Stomach (tissue), 8 donors: ENCODE measurements at regions not wholly inside any gene's neighbourhood (a gene's known extent, or its start where the extent isn't known, plus 50 kb on each side); places are given as distances from the start of the nearest gene placed in this dataset.

Source experiments
- DNase-seq, 2 donors: peaks; one replicate each; pipeline versions ENCODE4 v3.0.0 to v3.0.0-alpha.2; 2013 to 2019
- H3K27ac ChIP-seq, 5 donors: fragments of 200-600 bp in 4 of 5; sonication (generic) in 4 of 5; one replicate each; pipeline ENCODE4 v1.5.1; 2013 to 2019; ENCODE audit warnings: mild to moderate bottlenecking in 1 of 5, moderate library complexity in 1 of 5
- H3K27me3 ChIP-seq, 3 donors: fragments of 200-600 bp; sonication (generic); one replicate each; pipeline ENCODE4 v1.5.1; 2017 to 2019; ENCODE audit warnings: mixed run types in 1 of 3
- H3K36me3 ChIP-seq, 4 donors: fragments of 200-600 bp; sonication (generic); 1 replicate in 3 of 4; 2 replicates in 1 of 4; pipeline ENCODE4 v1.5.1; 2016 to 2019
- H3K4me1 ChIP-seq, 4 donors: fragments of 200-600 bp; sonication (generic); one replicate each; pipeline ENCODE4 v1.5.1; 2016 to 2019
- H3K4me3 ChIP-seq, 4 donors: fragments of 200-600 bp; sonication (generic) in 3 of 4; one replicate each; pipeline ENCODE4 v1.5.1; 2016 to 2019; ENCODE audit warnings: mild to moderate bottlenecking in 1 of 4
- H3K9me3 ChIP-seq, 4 donors: fragments of 200-600 bp; sonication (generic); one replicate each; pipeline ENCODE4 v1.5.1; 2016 to 2019
- CTCF ChIP-seq, 7 experiments: fragments of 450-650 bp in 4 of 7; fragments of 200-600 bp in 3 of 7; sonication (generic) in 3 of 7; IDR thresholded peaks; one replicate each; pipeline ENCODE4 v1.5.1; 2016 to 2019; ENCODE audit warnings: antibody characterized with exemption in 7 of 7, control low read depth in 2 of 7, mild to moderate bottlenecking in 1 of 7
- EP300 ChIP-seq: sonication (generic); formaldehyde crosslinking; IDR thresholded peaks from one replicate; pipeline ENCODE4 v1.6.1; 2017; ENCODE audit warnings: antibody characterized with exemption
- POLR2A ChIP-seq, 4 donors: fragments of 450-650 bp; IDR thresholded peaks; one replicate each; pipeline ENCODE4 v1.6.1; 2016; ENCODE audit warnings: antibody characterized with exemption in 4 of 4, control low read depth in 2 of 4, mild to moderate bottlenecking in 1 of 4, moderate library complexity in 1 of 4
- POLR2AphosphoS5 ChIP-seq, 3 donors: sonication (generic); formaldehyde crosslinking; IDR thresholded peaks; one replicate each; pipeline ENCODE4 v1.6.1; 2016; ENCODE audit warnings: antibody characterized with exemption in 3 of 3
- WGBS, 5 donors: extraction: QIAGEN DNeasy Blood & Tissue Kit in 3 of 5; methylation state at CpG; one replicate each; pipeline versions ENCODE4 v1.1.5 to v1.1.7; 2013 to 2018; 5-methylcytosine and 5-hydroxymethylcytosine counted together
- intact Hi-C: fragments of 100-400 bp; cut with DNase I; formaldehyde crosslinking; loops from one replicate; pipeline ENCODE4 v1.15.1; 2023; ENCODE audit warnings: low total_unique reads
- donor health status: healthy with polysubstance abuse.
- donor health status: Bipolar disorder and iron deficiency.
- donor health status: healthy.

- intact Hi-C loops, result no loop called here
- Histone ChIP-seq H3K4me3 (no peak overlapping the region), H3K27ac (no peak overlapping the region), H3K27me3 (peaks cover 0 to 17% (median 0%) of the 10 kb centered on the region in 3 donors), H3K4me1 (no peaks in the 10 kb centered on the region), H3K36me3 (no peaks in the 10 kb centered on the region), H3K9me3 (no peaks in the 10 kb centered on the region)
- TF ChIP-seq CTCF (IDR thresholded peaks at IDR 0.05), result no peak
- no peak for TF ChIP-seq POLR2AphosphoS5 (IDR thresholded peaks at IDR 0.05)
- no peak for TF ChIP-seq POLR2A (IDR thresholded peaks at IDR 0.05)
- TF ChIP-seq EP300, result no peak
- 87 to 92% (median 90%) methylated on average over 16 of the region's 16 CpGs for WGBS, 5 donors
- DNase-seq, result no peak
Measured at GRCh38 chr2:235146871-235147565, 195.2 kb downstream of the SH3BP4 start.

GRCh38 chr2:235148201-235149170, 196.7 kb downstream of the SH3BP4 start:
- no peaks in the 10 kb centered on the region for H3K36me3 ChIP-seq
- intact Hi-C loops, result no loop called here
- H3K4me3 ChIP-seq, result no peak overlapping the region
- TF ChIP-seq POLR2AphosphoS5 (IDR thresholded peaks at IDR 0.05) (no peak), CTCF (IDR thresholded peaks at IDR 0.05) (no peak), EP300 (no peak), POLR2A (IDR thresholded peaks at IDR 0.05) (no peak)
- DNase-seq, result no peak
- H3K4me1 ChIP-seq, result no peaks in the 10 kb centered on the region
- peaks cover 0 to 21% (median 0%) of the 10 kb centered on the region in 3 donors for H3K27me3 ChIP-seq
- 53 to 65% (median 56%) methylated on average over 7 of the region's 7 CpGs for WGBS, 5 donors
- H3K27ac ChIP-seq, result no peak overlapping the region
- no peaks in the 10 kb centered on the region for H3K9me3 ChIP-seq

- TF ChIP-seq EP300, result no peak
- TF ChIP-seq POLR2A (IDR thresholded peaks at IDR 0.05), result no peak
- no peak for TF ChIP-seq POLR2AphosphoS5 (IDR thresholded peaks at IDR 0.05)
- no peak for TF ChIP-seq CTCF (IDR thresholded peaks at IDR 0.05)
- H3K4me3 ChIP-seq, result no peak overlapping the region
- WGBS, 5 donors, result 54 to 67% (median 61%) methylated on average over 4 of the region's 4 CpGs
- H3K9me3 ChIP-seq, result no peaks in the 10 kb centered on the region
- no peaks in the 10 kb centered on the region for H3K36me3 ChIP-seq
- DNase-seq, result peak in 1 of 2 donors; percentile 23
- no peak overlapping the region for H3K27ac ChIP-seq
- H3K4me1 ChIP-seq, result no peaks in the 10 kb centered on the region
- H3K27me3 ChIP-seq, result peaks cover 0 to 21% (median 0%) of the 10 kb centered on the region in 3 donors
- intact Hi-C loops, result no loop called here
Measured at GRCh38 chr2:235149240-235149659, 197.4 kb downstream of the SH3BP4 start.

GRCh38 chr2:235149736-235150135, 197.9 kb downstream of the SH3BP4 start:
- no peak for TF ChIP-seq POLR2A (IDR thresholded peaks at IDR 0.05)
- no peak for TF ChIP-seq CTCF (IDR thresholded peaks at IDR 0.05)
- TF ChIP-seq EP300, result no peak
- no peak for TF ChIP-seq POLR2AphosphoS5 (IDR thresholded peaks at IDR 0.05)
- intact Hi-C loops, result no loop called here
- 83 to 100% (median 91%) methylated on average over 1 of the region's 1 CpG for WGBS, 5 donors
- H3K4me1 ChIP-seq, result no peaks in the 10 kb centered on the region
- H3K27me3 ChIP-seq, result peaks cover 0 to 24% (median 0%) of the 10 kb centered on the region in 3 donors
- H3K4me3 ChIP-seq, result no peak overlapping the region
- no peaks in the 10 kb centered on the region for H3K9me3 ChIP-seq
- DNase-seq, result no peak
- H3K27ac ChIP-seq, result no peak overlapping the region
- no peaks in the 10 kb centered on the region for H3K36me3 ChIP-seq
